ENCODE measurements at regions not wholly inside any gene's neighbourhood (a gene's known extent, or its start where the extent isn't known, plus 50 kb on each side); places are given as distances from the start of the nearest gene placed in this dataset.

- H3K4me1 ChIP-seq (ENCODE audit: insufficient read depth, low read length): no peaks in the 10 kb centered on the region
- no peaks in the 10 kb centered on the region for H3K79me2 ChIP-seq (ENCODE audit: insufficient read depth, low read length)
- no peak overlapping the region for H2AFZ ChIP-seq (ENCODE audit: low read length)
- no peak overlapping the region for H3K4me2 ChIP-seq (ENCODE audit: insufficient read depth, low read length)
- peaks cover 7% of the 10 kb centered on the region for H3K27me3 ChIP-seq (ENCODE audit: insufficient read depth, low read length)
- no peaks in the 10 kb centered on the region for H4K20me1 ChIP-seq (ENCODE audit: insufficient read depth, low read length)
- TF ChIP-seq CTCF (IDR thresholded peaks at IDR 0.05; ENCODE audit: extremely low read depth, low read depth, low read length): no peak
- peak; percentile 22 for DNase-seq (ENCODE audit: insufficient read length, low spot score, missing footprints)
- no peak overlapping the region for H3K4me3 ChIP-seq (ENCODE audit: insufficient read depth, low read length)
- no peaks in the 10 kb centered on the region for H3K9me3 ChIP-seq (ENCODE audit: low read depth, low read length)
- no peak overlapping the region for H3K27ac ChIP-seq (ENCODE audit: low read depth, low read length)
- H3K36me3 ChIP-seq (ENCODE audit: insufficient read depth, low read length): no peaks in the 10 kb centered on the region
These were observed 114.5 kb downstream of the CRYAA start for GRCh38 chr21:43283136-43283924.

DNA sequence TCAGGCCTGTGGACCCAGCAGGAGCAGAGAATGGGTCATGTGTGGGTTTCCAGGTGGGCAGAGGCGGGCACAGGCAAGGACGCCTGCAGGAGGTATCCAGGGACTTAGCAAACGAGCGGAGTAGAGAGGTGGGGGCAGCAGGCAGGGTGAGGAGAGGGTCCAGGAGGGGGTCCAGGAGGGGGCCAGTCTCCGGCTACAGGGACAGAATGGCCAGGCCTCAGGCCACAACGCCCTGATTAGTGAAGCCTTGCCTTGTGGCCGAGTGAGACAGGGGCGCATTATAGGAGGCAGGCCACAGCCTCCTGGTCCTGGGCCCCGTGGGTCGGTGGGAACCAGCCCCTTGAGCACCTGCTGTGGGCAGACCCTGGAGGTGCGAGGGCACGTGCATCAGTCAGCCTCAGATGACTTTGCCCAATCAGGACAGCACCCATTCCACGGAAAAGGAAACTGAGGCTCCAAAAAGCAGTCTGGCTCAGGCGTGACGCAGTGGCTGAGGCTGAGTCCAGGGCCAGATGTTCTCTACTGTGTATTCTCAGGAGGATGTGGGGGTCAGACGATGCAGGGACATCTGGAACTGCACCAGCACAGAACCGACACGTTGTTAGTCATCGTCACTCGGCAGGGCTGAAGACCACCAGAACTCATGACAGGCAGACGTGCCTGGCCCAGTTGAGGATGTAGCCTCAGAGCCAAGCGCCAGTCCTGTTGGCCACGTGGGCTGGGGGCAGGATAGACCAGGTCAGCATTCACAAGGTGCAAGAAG, 113.7 kb downstream of the CRYAA start:
- no peaks in the 10 kb centered on the region for H3K9me3 ChIP-seq (ENCODE audit: low read depth, low read length)
- peak; percentile 48 for DNase-seq (ENCODE audit: insufficient read length, low spot score, missing footprints)
- H4K20me1 ChIP-seq (ENCODE audit: insufficient read depth, low read length): no peaks in the 10 kb centered on the region
- TF ChIP-seq CTCF (IDR thresholded peaks at IDR 0.05; ENCODE audit: extremely low read depth, low read depth, low read length): no peak
- H3K79me2 ChIP-seq (ENCODE audit: insufficient read depth, low read length): no peaks in the 10 kb centered on the region
- H3K36me3 ChIP-seq (ENCODE audit: insufficient read depth, low read length): no peaks in the 10 kb centered on the region
- no peak overlapping the region for H3K4me3 ChIP-seq (ENCODE audit: insufficient read depth, low read length)
- no peak overlapping the region for H3K27ac ChIP-seq (ENCODE audit: low read depth, low read length)
- peaks cover 15% of the 10 kb centered on the region for H3K27me3 ChIP-seq (ENCODE audit: insufficient read depth, low read length)
- no peak overlapping the region for H3K4me2 ChIP-seq (ENCODE audit: insufficient read depth, low read length)
- H3K4me1 ChIP-seq (ENCODE audit: insufficient read depth, low read length): no peaks in the 10 kb centered on the region
- H2AFZ ChIP-seq (ENCODE audit: low read length): no peak overlapping the region

DNA sequence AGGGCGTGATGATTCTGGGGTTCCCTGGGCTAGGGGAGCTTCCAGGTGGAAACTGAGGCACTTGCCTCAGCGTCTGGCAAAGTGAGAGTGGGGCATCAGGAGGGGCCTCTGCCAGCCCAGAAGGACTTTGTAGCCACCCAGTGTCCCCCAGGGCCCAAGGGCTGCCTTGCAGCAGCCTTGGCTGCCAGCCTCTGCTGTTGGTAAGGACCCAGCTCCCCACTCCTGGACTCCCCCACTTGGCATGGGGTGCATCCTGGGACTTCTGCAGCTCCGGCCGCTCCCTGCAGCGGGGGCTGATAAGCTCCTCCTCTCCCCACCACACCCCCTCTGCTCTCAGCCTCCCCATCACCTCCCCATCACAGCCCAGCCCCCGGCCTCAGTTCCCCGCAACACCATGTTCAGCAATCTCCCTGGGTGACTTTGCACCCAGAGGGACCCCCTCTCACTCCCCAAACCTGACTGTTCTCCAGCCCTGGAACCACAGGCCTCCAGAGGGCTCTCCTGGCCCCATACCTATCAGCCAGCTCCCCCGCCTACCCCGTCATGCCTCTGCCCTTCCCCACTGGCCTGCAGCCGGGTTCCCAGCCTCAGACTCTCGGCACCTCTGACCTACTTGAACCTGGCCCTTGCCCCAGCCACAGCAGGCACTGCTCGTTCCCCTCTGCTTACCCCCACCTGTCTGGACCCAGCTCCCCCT, 113.0 kb downstream of the CRYAA start:
- Histone ChIP-seq H3K4me2 (ENCODE audit: insufficient read depth, low read length) (no peak overlapping the region), H3K36me3 (ENCODE audit: insufficient read depth, low read length) (no peaks in the 10 kb centered on the region), H3K9me3 (ENCODE audit: low read depth, low read length) (no peaks in the 10 kb centered on the region), H3K27ac (ENCODE audit: low read depth, low read length) (no peak overlapping the region), H3K27me3 (ENCODE audit: insufficient read depth, low read length) (peaks cover 17% of the 10 kb centered on the region), H3K4me1 (ENCODE audit: insufficient read depth, low read length) (no peaks in the 10 kb centered on the region), H2AFZ (ENCODE audit: low read length) (no peak overlapping the region), H3K79me2 (ENCODE audit: insufficient read depth, low read length) (no peaks in the 10 kb centered on the region), H3K4me3 (ENCODE audit: insufficient read depth, low read length) (no peak overlapping the region), H4K20me1 (ENCODE audit: insufficient read depth, low read length) (no peaks in the 10 kb centered on the region)
- DNase-seq (ENCODE audit: insufficient read length, low spot score, missing footprints): peak; percentile 83
- TF ChIP-seq CTCF (IDR thresholded peaks at IDR 0.05; ENCODE audit: extremely low read depth, low read depth, low read length): no peak

Measured in osteoblast (primary cell).